Mesendoderm (in vitro differentiated cells): ENCODE measurements at regions not wholly inside any gene's neighbourhood (a gene's known extent, or its start where the extent isn't known, plus 50 kb on each side); places are given as distances from the start of the nearest gene placed in this dataset.
A peak's percentile ranks its signal among the peaks of the same experiment; 100 is the strongest.

Experiments
- DNase-seq: peaks from one replicate; pipeline ENCODE4 v3.0.0; 2013
- H2AK5ac ChIP-seq: 2 replicates; pipeline ENCODE4 v1.6.1; 2013; ENCODE audit warnings: low read length, inconsistent platforms
- H2BK120ac ChIP-seq: 2 replicates; pipeline ENCODE4 v1.6.1; 2013; ENCODE audit warnings: low read depth, mild to moderate bottlenecking, low read length, moderate library complexity, mixed read lengths
- H2BK15ac ChIP-seq: replicated peaks from 2 replicates; pipeline ENCODE4 v1.6.1; 2013; ENCODE audit warnings: low read depth, mild to moderate bottlenecking, moderate library complexity
- H2BK5ac ChIP-seq: 2 replicates; pipeline ENCODE4 v1.6.1; 2013; ENCODE audit warnings: low read length, inconsistent platforms
- H3K18ac ChIP-seq: 2 replicates; pipeline ENCODE4 v1.6.1; 2013; ENCODE audit warnings: mild to moderate bottlenecking, low read length, mixed read lengths
- H3K23ac ChIP-seq: one replicate; pipeline ENCODE4 v1.6.1; 2013; ENCODE audit warnings: low read length
- H3K27ac ChIP-seq: 2 replicates; pipeline ENCODE4 v1.5.1; 2013; ENCODE audit warnings: low read depth, mild to moderate bottlenecking, inconsistent platforms, low read length, moderate library complexity
- H3K27me3 ChIP-seq: 2 replicates; pipeline ENCODE4 v1.6.1; 2013; ENCODE audit warnings: low read length, control low read depth, mild to moderate bottlenecking, inconsistent platforms; ENCODE audit not compliant: insufficient read depth, poor library complexity
- H3K36me3 ChIP-seq: 2 replicates; pipeline ENCODE4 v1.6.1; 2013; ENCODE audit warnings: low read length, inconsistent platforms; ENCODE audit not compliant: control insufficient read depth, insufficient read depth
- H3K4ac ChIP-seq: one replicate; pipeline ENCODE4 v1.6.1; 2013; ENCODE audit warnings: low read depth, mild to moderate bottlenecking, low read length, moderate library complexity
- H3K4me1 ChIP-seq: 2 replicates; pipeline ENCODE4 v1.6.1; 2013; ENCODE audit warnings: low read depth, low read length, inconsistent platforms; ENCODE audit not compliant: control insufficient read depth
- H3K4me2 ChIP-seq: 2 replicates; pipeline ENCODE4 v1.6.1; 2013; ENCODE audit warnings: low read length
- H3K4me3 ChIP-seq: 2 replicates; pipeline ENCODE4 v1.5.1; 2013; ENCODE audit warnings: mild to moderate bottlenecking, low read length
- H3K56ac ChIP-seq: one replicate; pipeline ENCODE4 v1.6.1; 2013; ENCODE audit warnings: low read length
- H3K79me1 ChIP-seq: 2 replicates; pipeline ENCODE4 v1.6.1; 2013; ENCODE audit warnings: low read length, inconsistent platforms
- H3K79me2 ChIP-seq: 2 replicates; pipeline ENCODE4 v1.6.1; 2013; ENCODE audit warnings: mild to moderate bottlenecking, low read length; ENCODE audit not compliant: control insufficient read depth, insufficient read depth
- H3K9ac ChIP-seq: 2 replicates; pipeline ENCODE4 v1.6.1; 2013; ENCODE audit warnings: low read length, inconsistent platforms
- H4K5ac ChIP-seq: one replicate; pipeline ENCODE4 v1.6.1; 2013; ENCODE audit warnings: low read length
- H4K8ac ChIP-seq: one replicate; pipeline ENCODE4 v1.6.1; 2013; ENCODE audit warnings: low read depth, mild to moderate bottlenecking, control low read depth, low read length, moderate library complexity
- WGBS: extraction: QIAGEN DNeasy Blood & Tissue Kit; methylation state at CpG from one replicate; pipeline ENCODE4 v1.1.7; 2013; ENCODE audit warnings: low lambda C conversion rate, missing lambda C conversion rate; ENCODE audit not compliant: insufficient coverage; ENCODE audit errors: extremely low coverage; 5-methylcytosine and 5-hydroxymethylcytosine counted together

DNA sequence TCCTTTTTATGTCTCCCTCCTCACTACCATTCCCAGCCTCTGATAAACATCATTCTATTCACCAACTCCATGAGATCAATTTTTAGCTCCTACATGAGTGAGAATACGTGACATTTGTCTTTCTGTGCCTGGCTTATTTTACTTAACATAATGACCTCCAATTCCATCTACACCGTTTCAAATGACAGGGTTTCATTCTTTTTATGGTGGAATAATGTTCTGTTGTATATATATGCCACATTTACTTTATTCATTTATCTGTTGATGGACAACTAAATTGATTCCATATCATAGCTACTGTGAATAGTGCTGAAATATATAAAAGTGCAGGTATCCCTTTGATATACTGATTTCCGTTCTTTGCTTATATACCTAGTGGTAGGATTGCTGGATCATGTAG lies 503.9 kb downstream of the SMARCA1 start:
- Histone ChIP-seq H3K56ac (no peak overlapping the region), H3K36me3 (no peaks in the 10 kb centered on the region), H3K18ac (no peak overlapping the region), H3K27ac (no peak overlapping the region), H4K5ac (no peak overlapping the region), H2AK5ac (no peak overlapping the region), H3K4me1 (no peaks in the 10 kb centered on the region), H3K79me2 (no peaks in the 10 kb centered on the region), H2BK5ac (no peak overlapping the region), H4K8ac (no peak overlapping the region), H2BK120ac (no peak overlapping the region), H3K4me2 (no peak overlapping the region), H2BK15ac (no peak overlapping the region), H3K9ac (no peak overlapping the region), H3K23ac (no peak overlapping the region), H3K27me3 (no peaks in the 10 kb centered on the region), H3K4ac (no peak overlapping the region), H3K4me3 (no peak overlapping the region), H3K79me1 (no peaks in the 10 kb centered on the region)
- DNase-seq = no peak
- no CpG with 5 or more reads among the region's 3 CpGs for WGBS

DNA sequence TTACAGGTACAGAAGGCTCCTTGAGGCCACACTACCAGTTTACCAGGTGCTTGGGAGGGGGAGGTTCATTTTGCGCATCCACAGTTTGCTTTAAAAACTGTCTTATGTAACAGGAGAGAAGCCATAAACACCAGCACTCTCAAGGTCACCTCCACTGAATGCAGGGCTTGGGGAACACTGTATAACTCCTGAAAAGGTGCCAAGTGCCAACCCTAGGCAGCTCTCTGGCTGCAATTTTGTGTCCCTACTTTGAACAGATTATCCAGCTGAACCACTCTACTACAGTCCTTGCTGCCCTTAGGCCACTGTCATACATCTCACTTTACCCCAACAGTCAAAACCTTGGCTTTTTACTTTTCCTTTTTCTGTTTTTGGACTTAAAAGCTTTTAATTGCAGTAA lies 507.9 kb downstream of the SMARCA1 start:
- no peak overlapping the region for H3K4me3 ChIP-seq
- no peak overlapping the region for H2BK15ac ChIP-seq

DNA sequence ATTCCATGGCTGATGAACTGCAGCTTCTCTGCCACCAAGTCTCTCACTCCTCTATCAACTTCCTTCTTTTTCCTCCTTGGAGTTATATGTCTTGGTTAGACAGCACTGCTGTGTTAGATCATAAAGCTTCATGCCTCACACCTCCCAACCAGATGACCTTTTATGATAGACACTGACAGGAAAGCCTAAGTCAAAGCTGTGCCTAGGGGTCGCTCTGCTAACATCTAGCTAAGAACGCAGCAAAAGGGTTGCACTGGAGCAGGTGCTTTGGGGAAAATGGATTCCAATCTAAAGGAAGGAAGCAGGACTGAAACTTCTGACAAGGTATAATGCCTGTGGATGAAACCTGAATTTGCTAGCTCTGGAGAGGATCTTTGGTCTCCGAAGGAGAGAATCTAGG lies 509.7 kb downstream of the SMARCA1 start:
- Histone ChIP-seq H3K27ac (no peak overlapping the region), H3K56ac (no peak overlapping the region), H3K36me3 (no peaks in the 10 kb centered on the region), H2BK5ac (no peak overlapping the region), H4K8ac (no peak overlapping the region), H2BK15ac (no peak overlapping the region), H3K79me1 (no peaks in the 10 kb centered on the region), H2BK120ac (no peak overlapping the region), H3K79me2 (no peaks in the 10 kb centered on the region), H3K18ac (no peak overlapping the region), H3K9ac (no peak overlapping the region), H3K4me3 (no peak overlapping the region), H3K4me1 (no peaks in the 10 kb centered on the region), H3K23ac (no peak overlapping the region), H4K5ac (no peak overlapping the region), H3K27me3 (no peaks in the 10 kb centered on the region), H3K4me2 (no peak overlapping the region), H3K4ac (no peak overlapping the region), H2AK5ac (no peak overlapping the region)
- peak; percentile 15 for DNase-seq
- no CpG with 5 or more reads among the region's 3 CpGs for WGBS

More for the DNA sequence above, 507.9 kb downstream of the SMARCA1 start:
- Histone ChIP-seq H3K27ac (no peak overlapping the region), H3K4me1 (no peaks in the 10 kb centered on the region), H2BK120ac (no peak overlapping the region), H3K79me1 (no peaks in the 10 kb centered on the region), H3K4ac (no peak overlapping the region), H4K8ac (no peak overlapping the region), H3K18ac (no peak overlapping the region), H3K23ac (no peak overlapping the region), H3K9ac (no peak overlapping the region), H3K27me3 (no peaks in the 10 kb centered on the region), H3K56ac (no peak overlapping the region), H4K5ac (no peak overlapping the region), H2BK5ac (no peak overlapping the region), H3K79me2 (no peaks in the 10 kb centered on the region), H3K36me3 (no peaks in the 10 kb centered on the region), H3K4me2 (no peak overlapping the region), H2AK5ac (no peak overlapping the region)
- no peak for DNase-seq
- no CpG with 5 or more reads among the region's 1 CpG for WGBS

DNA sequence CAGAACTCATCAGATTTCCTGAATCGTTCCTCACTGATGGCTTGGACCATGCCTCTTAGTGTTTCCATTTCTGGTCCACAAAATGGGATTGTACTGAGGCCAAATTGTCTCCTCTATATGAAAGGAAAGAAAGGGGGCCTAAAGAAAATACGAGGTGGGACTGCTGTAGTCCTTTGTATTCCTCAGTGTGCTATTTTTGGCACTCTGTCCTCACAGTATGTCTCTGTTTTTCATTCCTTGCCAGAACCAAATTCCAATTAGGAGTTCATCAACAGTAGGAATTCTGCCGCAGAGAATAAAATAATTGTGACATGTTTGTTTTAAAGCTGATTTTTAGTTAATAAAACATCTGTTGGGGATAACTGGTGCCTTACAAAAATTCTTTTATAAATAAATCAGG lies 515.7 kb downstream of the SMARCA1 start:
- Histone ChIP-seq H3K23ac (no peak overlapping the region), H3K9ac (no peak overlapping the region), H3K27ac (no peak overlapping the region), H3K79me1 (no peaks in the 10 kb centered on the region), H3K36me3 (no peaks in the 10 kb centered on the region), H3K27me3 (no peaks in the 10 kb centered on the region), H3K4me1 (no peaks in the 10 kb centered on the region), H2BK120ac (no peak overlapping the region), H3K79me2 (no peaks in the 10 kb centered on the region), H2AK5ac (no peak overlapping the region), H4K5ac (no peak overlapping the region), H2BK5ac (no peak overlapping the region), H3K4ac (no peak overlapping the region), H2BK15ac (no peak overlapping the region), H3K4me3 (no peak overlapping the region), H3K4me2 (no peak overlapping the region), H3K18ac (no peak overlapping the region), H4K8ac (no peak overlapping the region), H3K56ac (no peak overlapping the region)
- DNase-seq = no peak
- WGBS = no CpG with 5 or more reads among the region's 3 CpGs

DNA sequence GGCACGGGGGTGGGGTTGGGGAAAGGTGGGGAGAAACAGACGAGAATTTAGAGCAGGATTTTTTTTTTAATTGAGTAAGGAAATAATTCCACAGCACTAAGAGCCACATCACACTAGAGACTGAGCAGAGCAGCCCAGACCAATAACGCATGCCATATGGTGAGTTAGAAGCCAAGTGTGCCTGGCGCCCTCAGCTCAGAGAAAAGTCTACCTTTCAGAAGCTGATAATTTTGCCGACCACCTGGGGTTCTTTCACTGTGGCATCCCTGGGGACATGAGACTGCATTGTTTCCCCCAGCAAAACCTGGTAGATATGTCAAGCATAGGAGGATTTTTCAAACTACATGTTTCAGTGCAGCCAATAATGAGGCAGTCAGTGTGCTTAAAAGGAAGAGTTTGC lies 516.8 kb downstream of the SMARCA1 start:
- Histone ChIP-seq H3K27ac (no peak overlapping the region), H2BK5ac (no peak overlapping the region), H3K27me3 (no peaks in the 10 kb centered on the region), H3K4ac (no peak overlapping the region), H2BK120ac (no peak overlapping the region), H3K4me2 (no peak overlapping the region), H4K5ac (no peak overlapping the region), H2BK15ac (no peak overlapping the region), H3K23ac (no peak overlapping the region), H2AK5ac (no peak overlapping the region), H3K36me3 (no peaks in the 10 kb centered on the region), H3K4me3 (no peak overlapping the region), H4K8ac (no peak overlapping the region), H3K56ac (no peak overlapping the region), H3K79me2 (no peaks in the 10 kb centered on the region), H3K4me1 (no peaks in the 10 kb centered on the region), H3K79me1 (no peaks in the 10 kb centered on the region), H3K18ac (no peak overlapping the region), H3K9ac (no peak overlapping the region)
- no CpG with 5 or more reads among the region's 5 CpGs for WGBS
- DNase-seq = peak; percentile 1

DNA sequence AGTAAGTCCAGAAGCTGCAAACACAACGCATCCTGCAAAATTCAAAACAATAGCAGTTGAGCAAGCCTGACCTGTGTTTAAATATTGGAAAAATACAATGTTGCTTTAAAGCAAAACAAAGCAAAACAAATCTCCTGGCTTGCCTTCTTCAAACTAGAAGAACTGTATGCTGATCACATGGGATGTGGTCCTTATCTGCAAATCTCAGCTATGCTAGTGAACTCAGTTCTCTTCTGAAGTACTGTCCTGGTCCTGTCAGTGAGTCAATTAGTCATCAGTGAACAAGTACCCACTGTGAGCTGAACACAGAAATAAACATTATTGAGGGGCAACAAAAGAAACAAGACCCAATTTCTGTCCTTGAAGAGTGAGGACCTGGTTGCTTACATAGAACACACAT lies 522.5 kb downstream of the SMARCA1 start:
- no peak overlapping the region for H3K4me3 ChIP-seq
- H3K56ac ChIP-seq = no peak overlapping the region
- H3K27ac ChIP-seq = no peak overlapping the region
- H3K4ac ChIP-seq = no peak overlapping the region
- no peaks in the 10 kb centered on the region for H3K79me2 ChIP-seq
- H3K4me1 ChIP-seq = no peaks in the 10 kb centered on the region
- H2BK15ac ChIP-seq = no peak overlapping the region
- no peaks in the 10 kb centered on the region for H3K79me1 ChIP-seq
- no peak overlapping the region for H2AK5ac ChIP-seq
- H3K4me2 ChIP-seq = no peak overlapping the region
- no peak overlapping the region for H2BK5ac ChIP-seq
- no peak overlapping the region for H2BK120ac ChIP-seq
- DNase-seq = peak; percentile 3
- WGBS = no CpG with 5 or more reads among the region's 1 CpG
- H3K23ac ChIP-seq = no peak overlapping the region
- H3K9ac ChIP-seq = no peak overlapping the region
- H4K5ac ChIP-seq = no peak overlapping the region
- H4K8ac ChIP-seq = no peak overlapping the region
- no peak overlapping the region for H3K18ac ChIP-seq
- H3K27me3 ChIP-seq = no peaks in the 10 kb centered on the region
- H3K36me3 ChIP-seq = no peaks in the 10 kb centered on the region
